VCaP (cell line): ENCODE measurements at regions not wholly inside any gene's neighbourhood (a gene's known extent, or its start where the extent isn't known, plus 50 kb on each side); places are given as distances from the start of the nearest gene placed in this dataset.

ENCODE experiments used
- H3K27ac ChIP-seq: fragments of 450-650 bp; 2 replicates; pipeline ENCODE4 v1.5.1; 2017
- TF ChIP-seq, protein P1 (sequence below): fragments of 450-650 bp; conservative IDR thresholded peaks from 2 replicates; pipeline ENCODE4 v1.5.1; 2017; ENCODE audit warnings: mild to moderate bottlenecking, moderate library complexity

GRCh38 chr2:8021921-8022320, 659.9 kb upstream of the ID2 start:
- H3K27ac ChIP-seq = no peak overlapping the region
- TF ChIP-seq, protein P1, sequence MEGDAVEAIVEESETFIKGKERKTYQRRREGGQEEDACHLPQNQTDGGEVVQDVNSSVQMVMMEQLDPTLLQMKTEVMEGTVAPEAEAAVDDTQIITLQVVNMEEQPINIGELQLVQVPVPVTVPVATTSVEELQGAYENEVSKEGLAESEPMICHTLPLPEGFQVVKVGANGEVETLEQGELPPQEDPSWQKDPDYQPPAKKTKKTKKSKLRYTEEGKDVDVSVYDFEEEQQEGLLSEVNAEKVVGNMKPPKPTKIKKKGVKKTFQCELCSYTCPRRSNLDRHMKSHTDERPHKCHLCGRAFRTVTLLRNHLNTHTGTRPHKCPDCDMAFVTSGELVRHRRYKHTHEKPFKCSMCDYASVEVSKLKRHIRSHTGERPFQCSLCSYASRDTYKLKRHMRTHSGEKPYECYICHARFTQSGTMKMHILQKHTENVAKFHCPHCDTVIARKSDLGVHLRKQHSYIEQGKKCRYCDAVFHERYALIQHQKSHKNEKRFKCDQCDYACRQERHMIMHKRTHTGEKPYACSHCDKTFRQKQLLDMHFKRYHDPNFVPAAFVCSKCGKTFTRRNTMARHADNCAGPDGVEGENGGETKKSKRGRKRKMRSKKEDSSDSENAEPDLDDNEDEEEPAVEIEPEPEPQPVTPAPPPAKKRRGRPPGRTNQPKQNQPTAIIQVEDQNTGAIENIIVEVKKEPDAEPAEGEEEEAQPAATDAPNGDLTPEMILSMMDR = no peak

GRCh38 chr2:8022908-8023640, 658.8 kb upstream of the ID2 start:
- no peak overlapping the region for H3K27ac ChIP-seq
- TF ChIP-seq, protein P1 = no peak

GRCh38 chr2:8024506-8024905, 657.4 kb upstream of the ID2 start:
- TF ChIP-seq, protein P1 = no peak
- H3K27ac ChIP-seq = no peak overlapping the region

GRCh38 chr2:8026381-8026780, 655.5 kb upstream of the ID2 start:
- TF ChIP-seq, protein P1 = no peak
- no peak overlapping the region for H3K27ac ChIP-seq

DNA sequence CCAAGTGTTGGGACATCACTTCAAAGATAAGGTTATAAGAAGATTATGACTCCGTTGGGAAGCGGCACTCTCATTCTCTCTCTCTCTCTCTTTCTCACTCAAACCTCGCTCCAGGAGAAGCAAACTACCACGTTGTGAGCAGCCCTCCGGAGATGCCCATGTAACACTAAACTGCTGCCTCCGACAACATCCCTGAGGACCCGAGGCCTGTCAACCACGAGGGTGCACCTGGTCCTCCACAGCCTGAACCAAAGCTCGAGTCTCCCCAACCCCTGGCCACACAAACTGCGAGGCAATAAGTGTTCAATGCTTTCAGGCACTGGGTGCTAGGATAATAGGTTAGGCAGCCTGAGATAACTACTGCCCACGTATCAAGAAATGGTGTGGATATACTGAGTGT, 654.5 kb upstream of the ID2 start:
- TF ChIP-seq, protein P1 = no peak
- H3K27ac ChIP-seq = no peak overlapping the region

GRCh38 chr2:8028036-8028435, 653.8 kb upstream of the ID2 start:
- TF ChIP-seq, protein P1 = no peak
- H3K27ac ChIP-seq = no peak overlapping the region

DNA sequence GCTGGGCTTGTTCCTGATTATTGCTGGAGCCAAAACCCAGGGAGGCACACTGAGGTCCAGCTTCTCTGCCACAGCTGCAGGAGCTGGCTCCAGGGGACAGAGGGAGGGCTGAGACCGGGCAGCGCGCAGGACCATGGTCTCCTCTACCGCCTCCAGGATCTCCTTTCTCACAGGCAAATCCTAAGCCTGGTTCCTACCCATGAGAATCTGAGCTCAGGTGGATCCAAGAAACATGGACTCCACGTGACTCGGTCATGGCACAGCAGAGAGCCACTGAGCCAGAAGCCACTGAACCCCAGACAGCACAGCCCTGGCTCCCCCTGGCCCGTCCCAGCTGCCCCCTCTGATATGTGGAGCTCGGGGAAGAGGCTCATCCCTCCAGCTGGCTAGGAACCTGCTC, 653.4 kb upstream of the ID2 start:
- TF ChIP-seq, protein P1 = no peak
- H3K27ac ChIP-seq = no peak overlapping the region
